HEK293T (cell line): ENCODE measurements at regions not wholly inside any gene's neighbourhood (a gene's known extent, or its start where the extent isn't known, plus 50 kb on each side); places are given as distances from the start of the nearest gene placed in this dataset.

ENCODE experiments used
- CTCF ChIA-PET: fragments of 350-600 bp; formaldehyde crosslinking; extraction: SDS; loops from one replicate; lab custom pipeline; 2021; ENCODE audit warnings: antibody characterized with exemption, inconsistent platforms; lab: Yijun Ruan, JAX
- POLR2A ChIA-PET: fragments of 350-600 bp; formaldehyde crosslinking; extraction: SDS; loops from one replicate; lab custom pipeline; 2020; ENCODE audit warnings: antibody characterized with exemption, inconsistent platforms; lab: Yijun Ruan, JAX
- DNase-seq: peaks from one replicate; pipeline ENCODE4 v3.0.0; 2012; ENCODE audit warnings: mixed read lengths; ENCODE audit errors: extremely low spot score
- ARNT ChIP-seq: fragments of 450-650 bp; IDR thresholded peaks from 2 replicates; pipeline ENCODE4 v1.6.1; 2017; ENCODE audit warnings: mild to moderate bottlenecking
- BHLHE40 ChIP-seq: fragments of 450-650 bp; IDR thresholded peaks from 2 replicates; pipeline ENCODE4 v1.6.1; 2016; ENCODE audit warnings: mild to moderate bottlenecking, moderate library complexity, borderline replicate concordance
- CTBP1 ChIP-seq: fragments of 450-650 bp; IDR thresholded peaks from 2 replicates; pipeline ENCODE4 v1.6.1; 2016; ENCODE audit warnings: borderline replicate concordance
- ELF4 ChIP-seq: fragments of 450-650 bp; IDR thresholded peaks from 2 replicates; pipeline ENCODE4 v1.6.1; 2017; ENCODE audit warnings: antibody characterized with exemption
- FOXA1 ChIP-seq: fragments of 450-650 bp; IDR thresholded peaks from 2 replicates; pipeline ENCODE4 v1.6.1; 2016; ENCODE audit warnings: mild to moderate bottlenecking
- FOXK2 ChIP-seq: fragments of 450-650 bp; IDR thresholded peaks from 2 replicates; pipeline ENCODE4 v1.6.1; 2016; ENCODE audit warnings: mild to moderate bottlenecking
- FOXM1 ChIP-seq: fragments of 450-650 bp; IDR thresholded peaks from 2 replicates; pipeline ENCODE4 v1.6.1; 2017; ENCODE audit warnings: mild to moderate bottlenecking, borderline replicate concordance
- HDGF ChIP-seq: fragments of 450-650 bp; IDR thresholded peaks from 2 replicates; pipeline ENCODE4 v1.6.1; 2017; ENCODE audit warnings: antibody characterized with exemption, borderline replicate concordance
- L3MBTL2 ChIP-seq: fragments of 450-650 bp; conservative IDR thresholded peaks from 2 replicates; pipeline ENCODE4 v1.6.1; 2016; ENCODE audit warnings: mild to moderate bottlenecking
- LEF1 ChIP-seq: fragments of 450-650 bp; IDR thresholded peaks from 2 replicates; pipeline ENCODE4 v1.6.1; 2017; ENCODE audit warnings: mild to moderate bottlenecking, borderline replicate concordance
- NFRKB ChIP-seq: fragments of 450-650 bp; IDR thresholded peaks from 2 replicates; pipeline ENCODE4 v1.6.1; 2016; ENCODE audit warnings: mild to moderate bottlenecking, moderate library complexity
- PKNOX1 ChIP-seq: fragments of 450-650 bp; IDR thresholded peaks from 2 replicates; pipeline ENCODE4 v1.6.1; 2016
- SP1 ChIP-seq: fragments of 450-650 bp; IDR thresholded peaks from 2 replicates; pipeline ENCODE4 v1.6.1; 2017
- SUZ12 ChIP-seq: fragments of 450-650 bp; IDR thresholded peaks from 2 replicates; pipeline ENCODE4 v1.6.1; 2016; ENCODE audit warnings: mild to moderate bottlenecking
- TARDBP ChIP-seq: fragments of 450-650 bp; IDR thresholded peaks from 2 replicates; pipeline ENCODE4 v1.6.1; 2016
- ZNF384 ChIP-seq: fragments of 450-650 bp; IDR thresholded peaks from 2 replicates; pipeline ENCODE4 v1.6.1; 2016

- DNase-seq, result no peak
- TF ChIP-seq BHLHE40 (no peak), ARNT (no peak), FOXM1 (no peak), HDGF (no peak), SP1 (no peak), NFRKB (no peak), SUZ12 (no peak), ZNF384 (no peak), FOXA1 (no peak), TARDBP (no peak), FOXK2 (no peak), ELF4 (no peak), CTBP1 (no peak)
- CTCF ChIA-PET, result no interaction called here
- POLR2A ChIA-PET, result no interaction called here
Measured at GRCh38 chr13:30032263-30032662, 181.8 kb upstream of the UBL3 start.

DNA sequence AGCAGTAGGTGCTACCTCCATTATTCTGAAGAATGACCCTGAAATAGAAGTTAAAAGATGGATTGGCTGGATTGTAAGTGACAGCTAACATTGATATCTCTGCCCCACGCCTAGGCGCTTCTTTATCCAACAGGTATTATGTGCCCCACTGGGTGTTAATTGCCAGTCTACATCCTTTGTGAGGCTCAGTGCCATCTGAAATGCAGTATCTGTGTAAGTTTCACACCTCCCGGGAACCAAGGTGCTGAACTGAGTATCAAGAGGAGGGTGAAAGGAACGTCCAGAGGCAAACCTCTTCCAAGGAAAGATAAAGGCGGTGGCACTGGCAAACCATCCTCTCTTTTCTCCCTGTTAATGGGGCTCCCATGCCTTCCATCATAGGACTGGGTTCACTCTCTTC is 181.1 kb upstream of the UBL3 start:
- ChIA-PET POLR2A (no interaction called here), CTCF (interaction anchor here (0.7 kb wide), 1 partner anchor 33 kb away, joined by 5 read pairs; no protein-coding TSS in a partner anchor)
- no peak for TF ChIP-seq ZNF384
- TF ChIP-seq LEF1, result no peak
- no peak for TF ChIP-seq CTBP1
- no peak for DNase-seq

DNA sequence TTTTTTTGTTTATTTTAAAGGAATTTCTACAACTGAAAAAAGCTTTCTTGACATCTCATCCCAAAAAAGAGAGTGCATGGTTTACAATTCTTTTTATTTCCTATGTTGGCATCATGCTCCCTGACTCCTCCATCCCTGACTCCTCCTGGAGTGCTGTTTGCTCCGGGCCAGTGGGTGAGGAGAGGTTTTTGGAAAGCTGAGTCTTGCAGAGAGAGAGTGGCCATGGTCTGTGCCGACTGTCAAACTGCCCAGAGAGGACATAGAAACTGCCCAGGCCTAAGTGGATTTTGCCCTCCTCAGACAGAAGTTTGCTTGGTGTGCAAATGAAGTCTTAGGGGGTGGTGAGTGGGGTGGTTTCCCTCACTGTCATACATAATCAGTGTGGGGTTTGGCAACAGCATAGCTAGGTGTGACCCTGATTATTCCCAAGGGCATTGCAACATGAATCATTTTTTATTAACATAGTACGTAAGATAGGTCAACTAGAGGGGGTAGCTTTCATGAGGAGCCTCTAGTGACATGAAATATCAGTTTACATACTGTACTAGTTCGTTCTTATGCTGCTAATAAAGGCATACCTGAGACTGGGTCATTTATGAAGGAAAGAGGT is 179.8 kb upstream of the UBL3 start:
- CTCF ChIA-PET, result no interaction called here

GRCh38 chr13:30027569-30028455 is 177.4 kb upstream of the UBL3 start:
- ChIA-PET POLR2A (no interaction called here), CTCF (no interaction called here)
- TF ChIP-seq BHLHE40 (no peak), NFRKB (no peak), FOXA1 (no peak), PKNOX1 (no peak)
- DNase-seq, result no peak

More for the DNA sequence above, 179.8 kb upstream of the UBL3 start:
- TF ChIP-seq CTBP1, result no peak
- no peak for TF ChIP-seq PKNOX1
- no peak for TF ChIP-seq SP1
- no peak for TF ChIP-seq L3MBTL2
- POLR2A ChIA-PET, result no interaction called here
- DNase-seq, result no peak

- POLR2A ChIA-PET, result no interaction called here
Measured at GRCh38 chr13:30026909-30027308, 176.5 kb upstream of the UBL3 start.

GRCh38 chr13:30026093-30026492 is 175.7 kb upstream of the UBL3 start:
- TF ChIP-seq FOXM1, result no peak
- no peak for TF ChIP-seq SP1
- ChIA-PET CTCF (no interaction called here), POLR2A (no interaction called here)
- no peak for DNase-seq

More at GRCh38 chr13:30026909-30027308, 176.5 kb upstream of the UBL3 start:
- DNase-seq, result no peak
- CTCF ChIA-PET, result no interaction called here
- TF ChIP-seq SP1 (no peak), LEF1 (no peak), TARDBP (no peak), CTBP1 (no peak)

GRCh38 chr13:30025351-30025750 is 174.9 kb upstream of the UBL3 start:
- TF ChIP-seq FOXM1 (no peak), HDGF (no peak), ELF4 (no peak), ARNT (no peak), NFRKB (no peak), ZNF384 (no peak), SP1 (no peak), FOXA1 (no peak), BHLHE40 (no peak), PKNOX1 (no peak), FOXK2 (no peak), TARDBP (no peak), L3MBTL2 (no peak), CTBP1 (no peak), LEF1 (no peak), SUZ12 (no peak)
- POLR2A ChIA-PET, result no interaction called here
- no peak for DNase-seq
- CTCF ChIA-PET, result no interaction called here
